GM12878 (cell line): ENCODE measurements at regions not wholly inside any gene's neighbourhood (a gene's known extent, or its start where the extent isn't known, plus 50 kb on each side); places are given as distances from the start of the nearest gene placed in this dataset.

Experiments used
- ATAC-seq: fragments of 200-7000 bp; cut with Tn5 transposase; 3 replicates; pipeline ENCODE4 v1.9.1; 2020; ENCODE audit warnings: mild to moderate bottlenecking, moderate library complexity
- BruUV-seq: library from RNA; stranded (reverse); fragments of 400-500 nt; replicated peaks from 2 replicates; lab custom pipeline; 2021; lab: Mats Ljungman, UMichigan
- CTCF ChIA-PET: fragments of 300-600 bp; sonication (Branson Sonifier 250); formaldehyde crosslinking; extraction: SDS; loops from one replicate; lab custom pipeline; 2021; ENCODE audit warnings: inconsistent platforms; lab: Yijun Ruan, JAX
- POLR2A ChIA-PET: fragments of 350-600 bp; formaldehyde crosslinking; extraction: SDS; loops from one replicate; lab custom pipeline; 2021; ENCODE audit warnings: inconsistent platforms; lab: Charles Lee
- RAD21 ChIA-PET: fragments of 300-600 bp; sonication (Branson Sonifier 250); formaldehyde crosslinking; loops from one replicate; lab custom pipeline; 2023; ENCODE audit warnings: antibody characterized with exemption; ENCODE audit not compliant: unreplicated experiment; lab: Charles Lee
- SMC1A ChIA-PET: fragments of 300-600 bp; sonication (Branson Sonifier 250); formaldehyde crosslinking; loops from one replicate; lab custom pipeline; 2023; ENCODE audit not compliant: unreplicated experiment, uncharacterized antibody; lab: Charles Lee
- DNase-seq: peaks from one replicate; pipeline ENCODE4 v3.0.0-alpha.2; 2011; ENCODE audit warnings: low read depth, low spot score
- FAIRE-seq: peaks from 3 replicates; lab custom pipeline; 2011; peaks lifted over from hg19 to GRCh38; lab: Jason Lieb, UNC
- H2AFZ ChIP-seq: 2 replicates; pipeline ENCODE4 v1.6.0; 2011; ENCODE audit warnings: low read depth, low read length, control low read depth; ENCODE audit not compliant: control insufficient read depth
- H3K27ac ChIP-seq: 2 replicates; pipeline ENCODE4 v1.5.1; 2011; ENCODE audit warnings: control low read depth; ENCODE audit not compliant: control insufficient read depth, insufficient read depth
- H3K27me3 ChIP-seq, 2 experiments: replicated peaks in 1 of 2; 2 replicates each; pipeline versions ENCODE4 v1.6.0 to v1.6.1; 2011; ENCODE audit warnings: low read length in 1 of 2; ENCODE audit not compliant: control insufficient read depth in 2 of 2, insufficient read depth in 2 of 2
- H3K36me3 ChIP-seq, 2 experiments: 2 replicates each; pipeline ENCODE4 v1.5.1; 2011; ENCODE audit warnings: low read length in 1 of 2; ENCODE audit not compliant: control insufficient read depth in 2 of 2, insufficient read depth in 2 of 2
- H3K4me1 ChIP-seq: 2 replicates; pipeline ENCODE4 v1.6.1; 2011; ENCODE audit warnings: mild to moderate bottlenecking, low read length, moderate library complexity, mixed read lengths; ENCODE audit not compliant: control insufficient read depth, insufficient read depth
- H3K4me2 ChIP-seq: 2 replicates; pipeline ENCODE4 v1.6.0; 2011; ENCODE audit warnings: control low read depth; ENCODE audit not compliant: control insufficient read depth, insufficient read depth
- H3K4me3 ChIP-seq: fragments of 200-600 bp; sonication (generic); 2 replicates; pipeline ENCODE4 v1.5.1; 2016
- H3K79me2 ChIP-seq: 2 replicates; pipeline ENCODE4 v1.6.0; 2011; ENCODE audit warnings: low read length; ENCODE audit not compliant: control insufficient read depth, insufficient read depth
- H3K9ac ChIP-seq: 2 replicates; pipeline ENCODE4 v1.8.0; 2011; ENCODE audit warnings: low read length, control low read depth, mixed read lengths; ENCODE audit not compliant: control insufficient read depth, insufficient read depth
- H3K9me3 ChIP-seq: replicated peaks from 3 replicates; pipeline ENCODE4 v1.5.1; 2011; ENCODE audit warnings: mild to moderate bottlenecking, low read length; ENCODE audit not compliant: control insufficient read depth, insufficient read depth
- H4K20me1 ChIP-seq: 2 replicates; pipeline ENCODE4 v1.6.0; 2011; ENCODE audit not compliant: control insufficient read depth, insufficient read depth
- ATF7 ChIP-seq: fragments of 450-650 bp; IDR thresholded peaks from 2 replicates; pipeline ENCODE4 v1.6.1; 2016; ENCODE audit warnings: low read depth, mild to moderate bottlenecking
- CUX1 ChIP-seq: IDR thresholded peaks from 2 replicates; pipeline ENCODE4 v1.6.1; 2012; ENCODE audit warnings: improper control_type of control experiment, low read depth, low read length; ENCODE audit not compliant: insufficient replicate concordance
- E2F4 ChIP-seq: IDR thresholded peaks from 2 replicates; pipeline ENCODE4 v1.6.1; 2012; ENCODE audit warnings: low read depth, low read length, improper control_type of control experiment
- ELK1 ChIP-seq: IDR thresholded peaks from 2 replicates; pipeline ENCODE4 v1.6.1; 2012; ENCODE audit warnings: low read depth, low read length, improper control_type of control experiment
- HDAC2 ChIP-seq: fragments of 200-600 bp; sonication (generic); IDR thresholded peaks from 2 replicates; pipeline ENCODE4 v1.6.1; 2017
- LARP7 ChIP-seq: fragments of 450-650 bp; IDR thresholded peaks from 2 replicates; pipeline ENCODE4 v1.6.1; 2017; ENCODE audit warnings: mild to moderate bottlenecking
- RAD51 ChIP-seq: fragments of 450-650 bp; IDR thresholded peaks from 2 replicates; pipeline ENCODE4 v1.6.1; 2016; ENCODE audit warnings: moderate library complexity, mild to moderate bottlenecking, inconsistent platforms
- SIX5 ChIP-seq: IDR thresholded peaks from 2 replicates; pipeline ENCODE4 v1.6.1; 2011; ENCODE audit warnings: mild to moderate bottlenecking, low read depth, low read length, moderate library complexity; ENCODE audit not compliant: severe bottlenecking
- WGBS: methylation state at CpG from one replicate; pipeline ENCODE4 v1.1.6; 2016; ENCODE audit warnings: low lambda C conversion rate; ENCODE audit not compliant: insufficient replicate concordance, insufficient coverage; ENCODE audit errors: missing lambda C conversion rate; 5-methylcytosine and 5-hydroxymethylcytosine counted together
- in situ Hi-C: fragments of 300-500 bp; cut with MboI; formaldehyde crosslinking; loops from 9 replicates; pipeline ENCODE4 v1.14.3; 2018; ENCODE audit warnings: mixed read lengths
- intact Hi-C: fragments of 100-400 bp; cut with micrococcal nuclease; formaldehyde crosslinking; loops from one replicate; pipeline ENCODE4 v1.14.2; 2022; ENCODE audit not compliant: unreplicated experiment

DNA sequence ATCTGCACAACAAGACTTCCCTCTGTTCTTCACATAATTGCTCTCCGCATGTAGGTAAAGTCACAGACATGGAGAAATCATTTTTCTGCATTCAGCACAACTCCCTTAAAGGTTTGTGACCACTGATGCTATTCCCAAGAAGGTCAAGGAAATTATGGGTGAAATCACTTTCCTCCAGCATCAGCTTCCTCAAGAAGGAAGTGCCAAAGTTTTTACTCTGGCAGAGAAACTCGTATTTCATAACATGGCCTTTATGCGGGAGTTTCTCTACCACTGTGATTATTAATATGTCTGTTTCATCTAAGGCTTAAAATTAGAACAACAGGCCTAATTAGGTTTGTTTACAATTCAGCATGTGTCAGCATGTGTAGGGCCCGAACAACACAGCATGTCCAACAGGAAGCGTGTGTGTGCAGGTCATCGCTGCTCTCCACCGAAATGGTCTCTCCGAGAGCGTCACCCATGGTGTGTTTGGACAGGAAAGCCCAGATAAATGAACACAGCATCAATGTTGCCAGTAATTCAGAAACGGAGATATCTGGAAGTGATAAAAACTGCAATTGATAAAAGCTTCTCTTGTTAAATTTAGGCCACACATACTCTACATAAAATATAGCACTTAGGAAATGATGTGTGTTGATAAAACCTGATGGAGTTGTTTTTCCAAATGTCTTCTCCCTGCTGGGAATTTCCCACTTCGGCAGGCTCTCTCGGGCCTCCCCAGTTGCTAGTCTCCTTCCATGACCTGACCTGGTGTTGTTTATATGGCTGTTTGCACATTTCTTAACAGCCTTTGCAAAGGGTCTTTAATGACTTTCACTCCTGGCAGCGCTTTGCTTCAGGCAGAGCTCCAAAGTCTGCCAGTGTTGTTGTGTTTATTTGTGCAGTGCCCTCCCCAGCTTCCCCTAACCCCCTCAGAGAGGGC is 265.1 kb upstream of the CEP162 start:
- H3K36me3 ChIP-seq = no peaks in the 10 kb centered on the region
- BruUV-seq = no TSS peak
- in situ Hi-C loops (no loop called here), intact Hi-C loops (no loop called here)
- ChIA-PET SMC1A (interaction anchor here (0.7 to 2.2 kb wide), 6 partner anchors 8 to 209 kb away, joined by 3 to 7 read pairs (median 4); no protein-coding TSS in a partner anchor), CTCF (interaction anchor here (0.6 to 1.4 kb wide), 4 partner anchors 10 to 283 kb away, joined by 3 to 4 read pairs (median 3); no protein-coding TSS in a partner anchor), RAD21 (no interaction called here), POLR2A (no interaction called here)
- H3K4me3 ChIP-seq = no peak overlapping the region
- FAIRE-seq = no peak
- H3K27ac ChIP-seq = no peak overlapping the region
- H3K9ac ChIP-seq = no peak overlapping the region
- no peaks in the 10 kb centered on the region for H3K4me1 ChIP-seq
- no peak for ATAC-seq
- H3K27me3 ChIP-seq = no peaks in the 10 kb centered on the region
- no peaks in the 10 kb centered on the region for H3K9me3 ChIP-seq
- no peak for DNase-seq
- H4K20me1 ChIP-seq = no peaks in the 10 kb centered on the region
- no peak for TF ChIP-seq LARP7
- no peak for TF ChIP-seq SIX5
- no peaks in the 10 kb centered on the region for H3K79me2 ChIP-seq
- whole genome bisulfite sequencing = 50% methylated on average over 13 of the region's 13 CpGs
- no peak overlapping the region for H2AFZ ChIP-seq
- H3K4me2 ChIP-seq = no peak overlapping the region

DNA sequence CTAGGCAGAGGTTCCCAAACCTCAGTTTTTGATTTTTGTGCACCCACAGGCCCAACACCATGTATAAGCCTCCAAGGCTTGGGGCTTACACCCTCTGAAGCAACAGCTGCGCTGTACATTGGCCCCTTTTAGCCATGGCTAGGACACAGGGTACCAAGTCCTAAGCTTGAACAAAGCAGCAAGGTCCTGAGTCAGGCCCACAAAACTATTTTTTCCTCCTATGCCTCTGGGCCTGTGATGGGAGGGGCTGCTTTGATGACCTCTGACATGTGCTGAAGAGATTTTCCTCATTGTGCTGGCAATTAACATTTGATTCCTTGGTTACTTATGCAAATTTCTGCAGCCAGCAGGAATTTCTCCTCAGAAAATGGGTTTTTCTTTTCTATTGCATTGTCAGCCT is 262.2 kb upstream of the CEP162 start:
- ChIA-PET POLR2A (no interaction called here), SMC1A (no interaction called here), RAD21 (no interaction called here), CTCF (no interaction called here)
- DNase-seq = no peak
- Histone ChIP-seq H3K36me3 (no peaks in the 10 kb centered on the region), H3K27me3 (no peaks in the 10 kb centered on the region), H3K9ac (no peak overlapping the region), H3K27ac (no peak overlapping the region), H3K79me2 (no peaks in the 10 kb centered on the region), H3K4me2 (no peak overlapping the region), H3K9me3 (no peaks in the 10 kb centered on the region), H2AFZ (no peak overlapping the region), H3K4me1 (no peaks in the 10 kb centered on the region), H3K4me3 (no peak overlapping the region), H4K20me1 (no peaks in the 10 kb centered on the region)
- ATAC-seq = no peak
- no TSS peak for BruUV-seq
- in situ Hi-C loops = no loop called here
- intact Hi-C loops = no loop called here
- FAIRE-seq = no peak
- WGBS = 0% methylated on average over 1 of the region's 1 CpG
- TF ChIP-seq HDAC2 (no peak), RAD51 (no peak), ATF7 (no peak), CUX1 (no peak), ELK1 (no peak), E2F4 (no peak)
